ENCODE measurements at regions not wholly inside any gene's neighbourhood (a gene's known extent, or its start where the extent isn't known, plus 50 kb on each side); places are given as distances from the start of the nearest gene placed in this dataset.

GRCh38 chr7:25966469-25966868 lies 185.5 kb upstream of the NFE2L3 start:
- FAIRE-seq, result no peak
- Histone ChIP-seq H3K4me1 (ENCODE audit: insufficient read depth, low read length) (no peaks in the 10 kb centered on the region), H3K27me3 (ENCODE audit: insufficient read depth, low read length) (no peaks in the 10 kb centered on the region), H3K4me2 (ENCODE audit: low read length) (no peak overlapping the region), H2AFZ (ENCODE audit: low read depth, low read length) (no peak overlapping the region), H3K9me3 (ENCODE audit: insufficient read depth, low read depth, low read length) (no peaks in the 10 kb centered on the region), H4K20me1 (ENCODE audit: insufficient read depth, low read length) (no peaks in the 10 kb centered on the region), H3K9ac (ENCODE audit: low read length) (no peak overlapping the region), H3K4me3 (ENCODE audit: insufficient read depth, low read depth, low read length) (no peak overlapping the region), H3K27ac (ENCODE audit: low read depth, low read length) (no peak overlapping the region), H3K79me2 (ENCODE audit: insufficient read depth, low read length) (no peaks in the 10 kb centered on the region), H3K36me3 (ENCODE audit: insufficient read depth, low read length) (no peaks in the 10 kb centered on the region)
- no peak for TF ChIP-seq CTCF (IDR thresholded peaks at IDR 0.05; ENCODE audit: insufficient read depth, low read depth, low read length)
- H3K27ac Mint-ChIP-seq (ENCODE audit: unreplicated experiment), result no peak overlapping the region
- peaks cover 3% of the 10 kb centered on the region for H3K36me3 Mint-ChIP-seq (ENCODE audit: low read depth, unreplicated experiment)
- H3K4me3 Mint-ChIP-seq (ENCODE audit: unreplicated experiment), result no peak overlapping the region
- H3K4me1 Mint-ChIP-seq (ENCODE audit: low read depth, unreplicated experiment), result no peaks in the 10 kb centered on the region
- DNase-seq (ENCODE audit: low read depth), result no peak
- peaks cover 13% of the 10 kb centered on the region for H3K27me3 Mint-ChIP-seq (ENCODE audit: low read depth, unreplicated experiment)
- peaks cover 4% of the 10 kb centered on the region for H3K9me3 Mint-ChIP-seq (ENCODE audit: unreplicated experiment)

GRCh38 chr7:25967278-25968204 lies 184.5 kb upstream of the NFE2L3 start:
- Histone ChIP-seq H3K9me3 (ENCODE audit: insufficient read depth, low read depth, low read length) (no peaks in the 10 kb centered on the region), H3K27me3 (ENCODE audit: insufficient read depth, low read length) (no peaks in the 10 kb centered on the region), H3K9ac (ENCODE audit: low read length) (no peak overlapping the region), H3K27ac (ENCODE audit: low read depth, low read length) (no peak overlapping the region), H4K20me1 (ENCODE audit: insufficient read depth, low read length) (no peaks in the 10 kb centered on the region), H2AFZ (ENCODE audit: low read depth, low read length) (no peak overlapping the region), H3K4me1 (ENCODE audit: insufficient read depth, low read length) (no peaks in the 10 kb centered on the region), H3K4me2 (ENCODE audit: low read length) (no peak overlapping the region), H3K36me3 (ENCODE audit: insufficient read depth, low read length) (no peaks in the 10 kb centered on the region), H3K79me2 (ENCODE audit: insufficient read depth, low read length) (no peaks in the 10 kb centered on the region), H3K4me3 (ENCODE audit: insufficient read depth, low read depth, low read length) (no peak overlapping the region)
- Mint-ChIP-seq H3K27me3 (ENCODE audit: low read depth, unreplicated experiment) (peaks cover 8% of the 10 kb centered on the region), H3K9me3 (ENCODE audit: unreplicated experiment) (peaks cover 4% of the 10 kb centered on the region), H3K4me1 (ENCODE audit: low read depth, unreplicated experiment) (no peaks in the 10 kb centered on the region), H3K36me3 (ENCODE audit: low read depth, unreplicated experiment) (peaks cover 3% of the 10 kb centered on the region), H3K27ac (ENCODE audit: unreplicated experiment) (peak overlapping the region; percentile 12), H3K4me3 (ENCODE audit: unreplicated experiment) (no peak overlapping the region)
- no peak for FAIRE-seq
- DNase-seq (ENCODE audit: low read depth), result no peak
- TF ChIP-seq CTCF (IDR thresholded peaks at IDR 0.05; ENCODE audit: insufficient read depth, low read depth, low read length) (no peak), EZH2 (IDR thresholded peaks at IDR 0.05; ENCODE audit: insufficient read depth, low read length) (no peak)

All from astrocyte (in vitro differentiated cells and primary cell).